ENCODE measurements at regions not wholly inside any gene's neighbourhood (a gene's known extent, or its start where the extent isn't known, plus 50 kb on each side); places are given as distances from the start of the nearest gene placed in this dataset.

- TF ChIP-seq POLR2A (IDR thresholded peaks at IDR 0.05; ENCODE audit: low read depth, low read length) (no peak), TAF1 (IDR thresholded peaks at IDR 0.05; ENCODE audit: borderline replicate concordance, low read depth, low read length) (no peak)
Observed at GRCh38 chr18:44175891-44176290, 504.8 kb upstream of the SETBP1 start.
